HG02623 (cell line): ENCODE measurements at regions not wholly inside any gene's neighbourhood (a gene's known extent, or its start where the extent isn't known, plus 50 kb on each side); places are given as distances from the start of the nearest gene placed in this dataset.
A peak's percentile ranks its signal among the peaks of the same experiment; 100 is the strongest.
"Not testable (repeated sequence)": the region's sequence is repeated elsewhere in the genome, so short reads cannot be mapped to it uniquely, and the experiment has no call there.

Source experiments
- ATAC-seq: cut with Tn5 transposase; IDR thresholded peaks from one replicate; pipeline ENCODE4 v1.9.1; 2021; ENCODE audit warnings: moderate library complexity; ENCODE audit not compliant: unreplicated experiment

DNA sequence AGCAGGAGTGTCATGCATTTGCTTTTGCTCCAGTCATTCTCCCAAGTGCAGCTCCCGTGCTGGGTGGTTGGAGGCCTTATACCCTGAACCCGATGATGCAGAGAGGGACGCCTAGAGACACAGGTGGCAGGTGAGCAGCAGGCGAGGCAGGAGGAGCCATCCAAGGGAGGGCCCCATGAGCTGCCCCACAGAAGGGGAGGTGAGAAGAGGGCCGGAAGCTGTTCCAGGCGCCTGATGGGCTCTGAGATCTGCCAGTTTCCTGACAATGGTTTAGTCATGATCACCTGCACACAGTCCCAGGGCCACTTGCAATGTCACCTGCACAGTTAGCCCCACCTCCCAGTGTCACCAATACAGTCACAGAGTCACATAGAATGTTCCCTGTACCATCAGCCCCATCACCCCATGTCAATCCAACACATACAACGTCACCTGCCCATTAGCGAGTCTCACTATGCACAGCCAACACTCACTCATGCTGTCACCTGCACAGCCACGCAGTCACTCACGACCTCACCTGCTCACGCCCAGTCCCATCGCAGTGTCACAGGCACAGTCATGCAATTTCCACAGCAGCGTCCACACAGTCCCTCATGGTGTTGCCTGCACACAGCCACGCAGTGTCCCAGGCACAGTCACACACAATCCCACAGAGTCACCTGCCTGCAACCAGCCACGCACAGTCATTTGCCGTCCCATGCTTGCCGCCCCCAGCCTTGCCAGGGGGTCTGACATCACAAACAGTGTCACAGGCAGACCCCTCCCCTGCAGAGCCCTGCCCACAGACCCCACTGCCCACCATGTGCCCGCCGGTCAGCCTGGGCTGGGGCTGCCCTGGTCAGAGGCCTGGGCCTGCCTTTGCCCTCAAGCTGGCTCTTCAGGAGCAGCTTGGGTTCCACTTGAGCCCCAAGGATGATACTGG, 113.4 kb downstream of the LHX2 start:
- ATAC-seq: no peak

DNA sequence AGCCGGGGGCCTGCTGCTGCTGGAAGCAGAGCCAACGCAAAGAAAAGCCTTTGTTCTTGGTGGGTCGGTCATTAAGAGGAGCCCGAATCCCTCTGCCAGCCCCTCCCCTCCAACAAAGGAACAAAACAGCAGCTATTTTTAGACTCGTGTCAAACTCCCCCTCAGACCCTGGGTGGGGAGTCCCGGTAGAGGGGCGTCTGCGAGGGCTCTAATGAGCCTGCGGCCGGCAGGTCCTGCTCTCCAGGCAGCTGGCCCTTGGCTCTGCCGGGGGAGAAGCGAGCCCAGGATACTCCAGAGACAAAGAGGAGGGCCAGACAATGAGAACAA, 114.0 kb downstream of the LHX2 start:
- no peak for ATAC-seq

DNA sequence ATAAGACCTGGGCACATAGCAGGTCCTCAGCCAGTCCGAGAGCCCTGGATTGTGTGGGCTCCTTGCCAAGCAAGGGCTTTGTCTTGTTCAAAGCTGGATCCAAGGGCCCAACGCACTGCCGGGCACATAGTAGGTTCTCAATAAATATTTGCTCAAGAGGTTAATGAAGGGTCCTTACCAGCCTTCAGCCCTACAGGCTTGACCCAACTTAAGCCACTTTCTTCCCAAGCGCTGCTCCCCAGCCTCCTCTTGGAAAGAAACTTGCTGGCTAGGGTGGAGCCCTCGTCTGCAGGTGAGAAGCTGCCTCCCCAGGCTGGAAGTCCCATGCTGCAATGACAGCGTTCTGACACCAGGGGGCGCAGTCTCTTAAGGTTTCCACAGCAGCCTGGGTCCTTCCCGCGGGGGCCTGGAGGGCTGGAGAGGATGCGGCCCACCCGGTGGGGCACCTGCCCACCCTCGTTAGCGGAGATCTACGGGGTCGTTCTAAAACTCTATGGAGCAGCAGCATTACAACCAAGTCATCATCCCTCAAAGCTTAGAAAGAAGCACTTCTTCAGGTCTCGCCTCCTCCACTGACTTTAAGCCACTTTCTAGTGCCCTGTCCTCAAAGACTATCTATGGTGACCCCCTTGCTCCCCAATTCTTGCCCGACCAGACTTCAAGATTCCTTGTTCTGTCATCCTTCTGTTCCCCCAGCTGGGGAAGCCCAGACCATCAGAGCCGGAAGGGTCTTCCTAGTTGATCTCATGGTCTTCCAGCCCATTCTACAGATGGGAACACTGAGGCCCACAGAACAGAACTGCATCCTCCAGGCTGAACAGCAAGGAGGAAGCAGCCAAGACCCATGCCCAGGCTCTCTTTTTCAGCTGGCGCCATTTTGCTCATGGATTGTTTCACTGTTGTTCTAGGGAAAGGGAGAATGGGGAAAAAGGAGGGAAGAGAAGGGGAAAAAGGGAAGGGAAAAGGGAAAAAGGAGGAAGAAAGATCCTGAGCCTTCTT, 115.4 kb downstream of the LHX2 start:
- ATAC-seq: peak; percentile 58

DNA sequence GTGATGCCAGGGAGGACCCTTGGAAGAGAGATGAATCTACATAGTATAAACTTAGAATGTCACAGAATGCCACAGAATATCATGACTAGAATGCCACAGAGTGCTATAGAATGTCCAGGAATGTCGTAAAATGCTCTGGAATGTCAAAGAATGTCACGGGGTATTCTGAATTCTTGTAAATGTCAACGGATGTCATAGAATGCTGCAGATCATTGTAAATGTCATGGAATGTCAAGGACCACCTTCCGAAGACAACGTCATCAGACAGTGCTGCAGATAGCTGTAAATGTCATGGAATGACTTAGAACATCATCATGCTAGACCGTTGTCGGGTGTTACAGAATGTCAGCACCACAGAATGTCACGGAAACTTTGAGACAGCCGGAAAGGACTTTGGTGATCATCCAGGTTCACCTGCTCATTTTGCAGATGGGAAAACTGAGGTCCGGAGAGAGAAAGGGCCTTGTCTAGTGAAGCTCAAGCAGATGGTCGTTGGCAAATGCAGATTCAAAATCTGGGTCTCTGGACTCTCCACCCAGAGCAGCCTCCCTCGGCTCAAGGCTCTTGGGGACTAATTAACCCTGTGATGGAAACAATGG, 117.1 kb downstream of the LHX2 start:
- ATAC-seq: no peak

DNA sequence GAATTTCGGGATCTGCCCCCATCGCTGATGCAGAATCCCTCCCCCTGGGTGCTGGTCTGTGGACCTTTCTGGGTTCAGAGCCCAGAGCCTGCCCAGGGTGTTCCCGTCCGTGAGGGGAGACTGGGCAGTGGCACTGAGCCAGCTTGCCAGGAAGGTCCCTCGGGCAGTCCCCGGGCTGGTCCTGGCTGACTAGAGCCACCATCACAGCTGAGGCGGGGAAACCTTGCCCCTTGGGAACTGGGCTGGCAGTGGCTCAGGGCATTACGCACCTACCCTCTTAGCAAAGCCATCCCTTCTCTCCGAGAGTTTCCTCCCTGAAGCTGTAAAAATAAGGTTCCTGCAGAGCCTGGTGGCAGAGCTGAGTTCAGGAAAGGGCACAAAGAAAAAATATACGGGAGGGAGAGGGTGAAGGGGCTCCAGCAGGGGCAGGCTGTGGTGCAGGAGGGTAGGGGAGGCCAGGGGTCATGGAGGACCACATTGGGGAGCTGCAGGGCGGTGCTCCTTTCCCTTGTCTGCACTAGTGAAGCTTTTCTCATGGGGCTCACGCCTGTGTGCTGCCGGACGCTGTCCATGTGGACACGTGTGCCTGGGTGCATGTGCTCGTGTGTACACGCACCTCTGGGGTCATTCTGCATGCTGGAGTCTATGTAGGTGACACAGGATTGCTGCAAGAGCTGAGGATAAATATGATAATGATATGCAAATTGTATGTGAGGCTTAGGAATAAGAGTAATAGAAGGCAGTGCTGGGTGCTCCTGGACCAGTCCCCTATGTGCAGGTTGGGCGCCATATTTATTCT, 118.9 kb downstream of the LHX2 start:
- no peak for ATAC-seq

DNA sequence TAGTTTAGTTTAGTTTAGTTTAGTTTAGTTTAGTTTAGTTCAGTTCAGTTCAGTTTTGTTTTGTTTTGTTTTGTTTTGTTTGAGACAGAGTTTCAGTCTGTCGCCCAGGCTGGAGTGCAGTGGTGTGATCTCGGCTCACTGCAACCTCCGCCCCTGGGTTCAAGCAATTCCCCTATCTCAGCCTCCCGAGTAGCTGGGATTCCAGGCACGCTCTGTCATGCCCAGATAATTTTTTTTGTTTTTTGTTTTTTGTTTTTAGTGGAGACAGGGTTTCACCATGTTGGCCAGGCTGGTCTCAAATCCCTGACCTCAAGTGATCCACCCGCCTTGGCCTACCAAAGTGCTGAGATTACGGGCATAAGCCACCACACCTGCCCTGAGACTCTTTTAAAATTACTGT, 120.0 kb downstream of the LHX2 start:
- ATAC-seq: not testable (repeated sequence)

DNA sequence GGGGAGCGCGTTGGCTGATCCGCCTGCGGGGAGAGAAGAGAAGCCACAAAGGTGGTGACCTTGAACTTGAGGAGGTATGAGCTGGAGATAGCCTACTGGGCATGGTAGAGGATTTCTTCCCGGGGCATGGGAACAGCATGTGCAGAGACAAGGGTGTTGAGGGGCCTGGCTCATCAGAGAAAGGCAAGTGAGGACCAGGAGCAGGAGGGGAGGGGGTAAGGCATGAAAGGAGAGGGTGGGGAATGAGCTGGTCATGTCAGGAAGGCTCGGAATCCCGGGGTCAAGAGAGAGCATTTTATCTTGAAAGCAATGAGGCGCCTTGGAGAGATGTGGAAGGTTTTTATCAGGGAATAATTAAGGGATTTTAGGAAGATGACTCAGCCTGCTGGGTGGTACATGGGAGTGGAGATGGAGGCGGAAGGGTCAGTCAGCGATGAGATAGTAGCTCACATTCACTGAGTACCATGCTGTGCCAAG, 121.1 kb downstream of the LHX2 start:
- no peak for ATAC-seq

DNA sequence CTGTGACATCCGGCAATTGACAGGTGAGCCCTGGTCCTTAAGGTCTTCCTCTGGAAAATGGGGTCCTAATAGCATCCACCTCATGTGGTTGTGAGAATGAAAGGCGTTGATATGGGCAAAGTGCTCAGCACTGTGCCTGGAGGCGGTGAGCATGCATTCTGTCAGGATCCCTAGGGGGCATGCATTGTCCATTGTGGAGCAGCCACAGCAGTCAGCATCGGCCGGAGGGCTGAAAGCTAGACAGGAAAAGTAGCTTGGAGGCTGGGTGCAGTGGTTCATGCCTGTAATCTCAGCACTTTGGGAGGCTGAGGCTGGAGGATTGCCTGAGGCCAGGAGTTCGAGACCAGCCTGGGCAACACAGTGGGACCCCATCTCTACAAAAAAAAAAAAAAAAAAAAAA, 122.2 kb downstream of the LHX2 start:
- ATAC-seq: peak; percentile 38

DNA sequence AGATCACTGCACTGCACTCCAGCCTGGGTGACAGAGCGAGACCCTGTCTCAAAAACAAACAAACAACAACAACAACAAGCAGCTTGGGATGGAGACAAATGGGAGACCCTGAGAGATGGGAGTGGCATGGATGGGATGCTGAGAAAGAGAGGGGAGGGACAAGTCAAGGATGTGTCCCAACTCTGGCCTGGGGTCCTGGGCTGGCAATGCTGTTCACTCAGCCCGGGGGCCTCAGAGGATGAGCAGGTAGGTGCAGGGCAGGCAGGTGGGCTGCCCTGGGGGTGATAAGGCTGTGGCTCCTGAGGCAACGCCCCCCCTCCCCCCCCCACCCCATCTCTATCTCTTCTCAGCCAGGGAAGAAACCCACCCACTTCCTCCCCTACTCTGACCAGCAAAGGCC, 123.0 kb downstream of the LHX2 start:
- no peak for ATAC-seq

DNA sequence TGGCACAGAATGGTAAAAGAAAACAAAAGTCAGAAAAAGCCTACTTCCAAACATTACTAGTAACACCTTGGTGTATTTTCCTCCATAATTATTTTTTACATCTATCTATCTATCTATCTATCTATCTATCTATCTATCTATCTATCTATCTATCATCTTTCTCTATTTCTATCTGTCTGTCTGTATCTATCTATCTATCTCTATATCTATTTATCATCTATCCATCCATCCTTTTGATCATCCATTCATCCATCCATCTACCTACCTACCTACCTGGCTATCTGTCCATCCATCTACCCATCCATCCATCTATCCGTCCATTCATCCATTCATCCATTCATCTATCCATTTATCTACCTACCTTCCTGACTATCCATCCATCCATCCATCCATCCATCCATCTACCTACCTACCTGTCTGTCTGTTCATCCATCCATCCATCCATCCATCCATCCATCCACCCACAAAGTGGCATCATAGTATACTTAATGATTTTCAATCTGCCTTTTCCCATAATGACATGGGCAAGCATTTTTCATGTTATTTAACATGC, 121.9 kb upstream of the NEK6 start:
- ATAC-seq: no peak

DNA sequence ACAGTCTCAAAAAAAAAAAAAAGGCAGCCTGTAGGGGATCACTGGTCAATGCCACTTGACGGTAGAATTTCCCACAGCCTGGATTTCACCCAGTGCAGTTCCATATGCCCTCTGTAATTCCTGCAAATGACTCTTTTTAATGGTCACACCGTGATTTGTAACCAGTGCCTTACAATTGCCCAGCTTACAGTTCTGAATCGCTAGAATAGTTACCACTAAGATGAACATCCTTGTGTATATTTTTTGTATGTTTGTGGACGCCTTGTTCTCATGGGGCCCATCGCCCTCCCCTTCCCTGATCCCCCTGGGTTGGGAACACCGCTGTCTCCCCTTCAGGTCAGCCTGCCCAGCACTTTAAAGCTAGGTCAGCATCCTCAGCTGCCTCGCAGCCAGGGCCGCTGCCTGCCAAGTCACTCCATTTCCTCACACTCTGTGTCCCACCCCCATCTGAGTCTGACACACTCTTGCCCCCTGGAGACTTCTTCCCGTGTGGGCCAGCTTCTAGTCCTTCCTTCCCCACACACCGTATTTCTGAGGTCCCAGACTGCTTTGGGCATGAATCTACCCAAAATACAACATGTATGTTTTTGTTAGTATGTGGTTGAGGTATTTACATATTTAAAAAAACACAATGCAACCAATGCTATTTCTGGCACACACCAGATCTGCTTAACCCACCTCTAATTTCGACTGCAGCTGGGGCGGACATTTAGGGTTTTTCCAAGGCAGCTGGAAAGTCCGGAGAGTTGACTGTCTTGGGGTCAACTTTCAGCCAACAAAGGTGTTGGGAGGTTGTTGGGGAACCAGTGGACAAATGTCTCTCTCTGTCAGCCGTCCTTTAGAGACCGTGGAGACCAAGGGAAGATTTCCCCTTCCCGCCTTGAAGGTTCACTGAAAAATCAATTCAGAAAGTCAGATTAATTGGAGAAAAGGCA, 120.5 kb upstream of the NEK6 start:
- ATAC-seq: peak; percentile 90

DNA sequence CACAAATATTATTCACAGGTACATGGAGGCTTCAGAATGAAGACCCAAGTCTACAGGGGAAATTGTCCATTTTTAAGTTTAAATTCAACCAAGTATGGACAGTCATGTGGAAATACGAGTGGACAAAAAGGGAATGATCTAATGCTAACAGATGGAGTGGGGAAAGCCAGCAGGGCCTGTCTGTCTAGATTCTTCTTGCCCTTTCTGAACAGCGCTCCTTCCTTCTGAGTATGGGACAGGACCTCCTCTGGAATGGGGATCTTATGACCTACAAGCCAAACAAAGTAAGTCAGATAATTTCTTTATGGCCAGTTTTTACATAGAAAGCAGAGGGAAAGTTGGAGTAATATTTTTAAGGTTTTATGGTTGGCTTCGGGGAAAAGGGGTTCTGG, 119.8 kb upstream of the NEK6 start:
- ATAC-seq: no peak

DNA sequence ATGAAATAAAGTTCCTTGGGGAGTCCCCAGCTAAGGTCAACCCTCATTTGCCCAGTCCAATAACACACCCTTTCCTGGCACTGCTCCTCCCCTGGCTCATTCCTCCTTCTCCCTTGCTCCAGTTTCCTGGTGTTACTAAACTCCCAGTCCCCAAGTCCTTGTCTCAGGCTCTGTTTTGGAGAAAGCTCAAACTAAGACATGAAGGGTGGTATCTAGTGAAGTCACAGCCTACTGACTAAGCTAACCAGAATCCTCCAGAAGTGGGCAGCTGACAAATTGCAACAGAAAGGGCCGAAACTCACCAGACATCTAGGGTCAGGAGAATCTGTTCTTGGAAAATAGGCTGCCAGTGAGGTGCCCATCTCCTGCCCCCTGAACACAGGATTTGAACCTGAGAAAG, 118.7 kb upstream of the NEK6 start:
- no peak for ATAC-seq

DNA sequence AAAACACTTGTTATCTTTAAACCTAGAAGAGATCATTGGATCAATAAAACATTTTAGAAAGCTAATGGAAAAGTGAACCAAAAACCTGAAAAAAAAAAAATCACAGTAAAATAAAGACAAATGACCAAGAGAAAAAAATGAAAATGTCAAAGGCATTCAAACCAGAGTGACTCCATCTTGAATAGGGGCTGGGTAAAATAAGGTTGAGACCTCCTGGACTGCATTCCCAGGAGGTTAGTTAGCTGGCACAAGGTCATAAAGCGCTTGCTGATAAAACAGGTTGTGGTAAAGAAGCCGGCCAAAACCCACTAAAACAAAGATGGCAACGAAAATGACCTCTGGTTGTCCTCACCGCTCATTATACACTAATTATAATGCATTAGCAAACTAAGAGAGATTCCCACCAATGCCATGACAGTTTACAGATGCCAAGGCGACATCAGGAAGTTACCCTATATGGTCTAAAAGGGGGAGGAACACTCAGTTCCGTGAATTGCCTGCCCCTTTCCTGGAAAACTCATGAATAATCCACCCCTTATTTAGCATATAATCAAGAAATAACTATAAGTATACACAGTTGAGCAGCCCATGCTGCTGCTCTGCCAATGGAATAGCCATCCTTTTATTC, 116.7 kb upstream of the NEK6 start:
- ATAC-seq: no peak

DNA sequence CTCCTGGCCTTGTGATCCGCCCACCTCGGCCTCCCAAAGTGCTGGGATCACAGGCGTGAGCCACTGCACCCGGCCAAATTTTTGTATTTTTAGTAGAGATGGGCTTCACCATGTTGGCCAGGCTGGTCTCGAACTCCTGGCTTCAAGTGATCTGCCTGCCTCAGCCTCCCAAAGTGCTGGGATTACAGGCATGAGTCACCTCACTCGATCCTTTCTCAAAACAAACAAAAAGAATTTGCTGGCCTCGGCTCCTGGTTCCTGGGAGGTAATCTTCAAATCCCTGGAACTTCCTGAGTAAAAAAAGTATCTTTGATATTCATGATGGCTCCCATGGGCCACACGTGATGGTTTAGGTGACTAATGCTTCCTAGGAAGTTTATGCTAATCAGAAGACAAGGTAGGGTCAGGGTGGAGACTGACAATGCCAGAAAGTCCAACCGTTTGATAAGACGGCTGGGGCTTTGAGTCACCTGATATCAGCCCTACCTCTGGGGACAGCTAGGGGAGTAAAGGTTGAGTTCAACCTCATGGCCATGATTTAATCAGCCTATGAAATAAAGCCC, 113.1 kb upstream of the NEK6 start:
- ATAC-seq: not testable (repeated sequence)

DNA sequence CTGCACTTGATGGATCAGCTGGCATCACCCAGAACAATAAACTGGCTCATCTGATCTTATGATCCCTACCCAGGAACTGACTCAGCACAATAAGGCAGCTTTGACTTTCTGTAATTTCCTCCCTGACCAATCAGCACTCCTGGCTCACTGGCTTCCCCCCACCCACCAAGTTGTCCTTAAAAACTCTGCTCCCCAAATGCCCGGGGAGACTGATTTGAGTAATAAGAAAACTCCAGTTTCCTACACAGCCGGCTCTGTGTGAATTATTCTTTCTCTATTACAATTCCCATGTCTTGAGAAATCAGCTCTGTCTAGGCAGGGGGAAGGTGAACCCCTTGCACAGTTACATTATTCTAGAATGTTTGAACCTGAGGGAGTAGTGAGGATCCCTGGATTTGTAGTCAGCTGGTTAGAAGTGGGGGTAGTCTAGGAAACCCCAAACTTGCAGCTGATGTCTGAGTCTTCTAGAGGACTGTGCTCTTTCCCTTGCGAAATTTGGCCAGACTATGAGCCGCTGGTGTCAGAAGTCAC, 111.7 kb upstream of the NEK6 start:
- ATAC-seq: no peak

DNA sequence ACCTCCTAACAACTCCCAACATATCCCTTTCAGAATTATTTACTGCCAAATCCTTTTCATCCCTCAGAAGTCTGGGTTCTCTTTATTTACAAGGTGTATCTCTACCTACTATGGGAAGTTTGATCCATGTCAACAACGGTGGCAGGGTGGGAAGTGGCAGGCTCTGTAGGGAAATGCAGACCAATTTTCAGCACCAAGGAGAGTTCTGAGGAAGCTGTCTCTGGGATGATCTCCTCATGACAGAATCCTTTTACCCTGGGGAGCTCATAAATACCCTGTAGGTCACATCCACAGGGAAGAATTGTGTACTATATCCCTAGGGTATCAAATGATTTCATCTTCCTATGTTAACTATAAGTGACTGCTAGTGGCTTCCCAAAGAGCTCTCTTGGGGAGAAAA, 107.8 kb upstream of the NEK6 start:
- no peak for ATAC-seq

DNA sequence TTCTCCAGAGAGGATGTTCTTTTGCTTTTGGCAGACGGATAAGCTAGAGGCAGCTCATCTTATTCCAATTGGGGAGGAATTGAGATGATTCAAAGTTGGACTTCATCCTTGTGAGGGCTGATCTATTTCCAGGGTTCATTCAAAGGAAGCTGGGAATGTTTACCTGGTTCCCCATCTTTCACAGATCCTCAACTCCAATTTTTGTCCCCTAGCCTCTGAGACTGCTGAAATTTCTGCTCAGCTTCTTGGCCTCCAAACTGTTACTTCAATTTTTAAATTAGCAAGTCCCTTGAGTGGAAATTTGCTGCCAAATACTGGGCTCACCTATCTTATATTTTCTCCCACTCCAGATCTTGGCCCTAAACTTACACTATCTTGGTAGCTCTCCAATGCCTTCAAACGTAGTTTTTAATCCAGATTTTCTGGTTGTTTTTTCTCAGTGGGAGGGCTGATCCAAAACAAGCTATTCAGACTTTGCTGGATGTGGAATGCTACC, 93.9 kb upstream of the NEK6 start:
- no peak for ATAC-seq
